GM23338 (cell line): ENCODE measurements at regions not wholly inside any gene's neighbourhood (a gene's known extent, or its start where the extent isn't known, plus 50 kb on each side); places are given as distances from the start of the nearest gene placed in this dataset.

ENCODE experiments used
- ATAC-seq: fragments of 200-7000 bp; cut with Tn5 transposase; 3 replicates; pipeline ENCODE4 v1.9.1; 2020
- DNase-seq: peaks from one replicate; pipeline ENCODE4 v3.0.0-alpha.2; 2015; ENCODE audit warnings: low spot score
- H2AFZ ChIP-seq: fragments of 200-600 bp; sonication (generic); 2 replicates; pipeline ENCODE4 v1.8.0; 2016; ENCODE audit warnings: antibody characterized with exemption, mild to moderate bottlenecking, moderate library complexity
- H3F3A ChIP-seq: fragments of 200-600 bp; sonication (generic); replicated peaks from 2 replicates; pipeline ENCODE4 v1.8.0; 2017; ENCODE audit warnings: antibody characterized with exemption, mixed run types, low read depth
- H3K27ac ChIP-seq: fragments of 200-600 bp; sonication (generic); 2 replicates; pipeline ENCODE4 v1.6.1; 2016; ENCODE audit warnings: low read depth
- H3K27me3 ChIP-seq: fragments of 200-600 bp; sonication (generic); 2 replicates; pipeline ENCODE4 v1.8.0; 2016; ENCODE audit warnings: mild to moderate bottlenecking, mixed run types, moderate library complexity; ENCODE audit not compliant: insufficient read depth
- H3K36me3 ChIP-seq: fragments of 200-600 bp; sonication (generic); 2 replicates; pipeline ENCODE4 v1.8.0; 2016; ENCODE audit warnings: mild to moderate bottlenecking; ENCODE audit not compliant: insufficient read depth
- H3K4me1 ChIP-seq: fragments of 200-600 bp; sonication (generic); 2 replicates; pipeline ENCODE4 v1.8.0; 2016; ENCODE audit warnings: mild to moderate bottlenecking, moderate library complexity; ENCODE audit not compliant: insufficient read depth
- H3K4me2 ChIP-seq: fragments of 200-600 bp; sonication (generic); 2 replicates; pipeline ENCODE4 v1.7.1; 2017; ENCODE audit warnings: mixed run types
- H3K4me3 ChIP-seq: fragments of 200-600 bp; sonication (generic); 2 replicates; pipeline ENCODE4 v1.6.1; 2016; ENCODE audit warnings: mixed run types
- H3K79me2 ChIP-seq: fragments of 200-600 bp; sonication (generic); replicated peaks from 2 replicates; pipeline ENCODE4 v1.8.0; 2017; ENCODE audit warnings: mild to moderate bottlenecking; ENCODE audit not compliant: insufficient read depth
- H3K9me2 ChIP-seq: fragments of 200-600 bp; sonication (generic); 2 replicates; pipeline ENCODE4 v1.8.0; 2017; ENCODE audit not compliant: insufficient read depth
- H4K20me1 ChIP-seq: fragments of 200-600 bp; sonication (generic); replicated peaks from 2 replicates; pipeline ENCODE4 v1.8.0; 2017; ENCODE audit warnings: mild to moderate bottlenecking; ENCODE audit not compliant: insufficient read depth
- H3K27ac Mint-ChIP-seq: 2 replicates; pipeline ENCODE4 v1.8.0; 2020; ENCODE audit warnings: inconsistent platforms, mild to moderate bottlenecking, moderate library complexity, mixed read lengths
- H3K27me3 Mint-ChIP-seq: 3 replicates; pipeline ENCODE4 v1.8.0; 2022; ENCODE audit warnings: low read depth, mild to moderate bottlenecking, moderate library complexity, mixed read lengths, inconsistent platforms; ENCODE audit not compliant: insufficient read depth, poor library complexity
- H3K36me3 Mint-ChIP-seq: 3 replicates; pipeline ENCODE4 v1.8.0; 2021; ENCODE audit warnings: low read depth, mild to moderate bottlenecking, inconsistent platforms, moderate library complexity, mixed read lengths
- H3K4me1 Mint-ChIP-seq: 3 replicates; pipeline ENCODE4 v1.8.0; 2020; ENCODE audit warnings: mild to moderate bottlenecking, inconsistent platforms, mixed read lengths
- H3K4me3 Mint-ChIP-seq: 3 replicates; pipeline ENCODE4 v1.8.0; 2021; ENCODE audit warnings: moderate library complexity, mild to moderate bottlenecking, inconsistent platforms, mixed read lengths
- H3K9me3 Mint-ChIP-seq: 3 replicates; pipeline ENCODE4 v1.8.0; 2020; ENCODE audit warnings: moderate library complexity, mild to moderate bottlenecking, inconsistent platforms, mixed read lengths
- CREB1 ChIP-seq: fragments of 250-450 bp; sonication (Bioruptor Pico); IDR thresholded peaks from 2 replicates; pipeline ENCODE4 v1.5.0; 2020; ENCODE audit warnings: low read depth, mild to moderate bottlenecking, moderate library complexity
- EZH2 ChIP-seq: fragments of 200-600 bp; sonication (generic); IDR thresholded peaks from one replicate; pipeline ENCODE4 v1.8.0; 2017; ENCODE audit warnings: antibody characterized with exemption, mild to moderate bottlenecking, low read depth; ENCODE audit not compliant: unreplicated experiment
- EZH2phosphoT487 ChIP-seq: fragments of 200-600 bp; sonication (generic); IDR thresholded peaks from one replicate; pipeline ENCODE4 v1.8.1; 2018; ENCODE audit warnings: antibody characterized with exemption; ENCODE audit not compliant: unreplicated experiment
- JUNB ChIP-seq: IDR thresholded peaks from one replicate; pipeline ENCODE4 v1.6.1; 2016; ENCODE audit warnings: antibody characterized with exemption; ENCODE audit not compliant: unreplicated experiment
- NANOG ChIP-seq: IDR thresholded peaks from 2 replicates; pipeline ENCODE4 v1.6.1; 2016; ENCODE audit warnings: antibody characterized with exemption, borderline replicate concordance
- POLR2AphosphoS5 ChIP-seq: IDR thresholded peaks from 2 replicates; pipeline ENCODE4 v1.6.1; 2016; ENCODE audit warnings: antibody characterized with exemption, low read depth
- STAT1 ChIP-seq: IDR thresholded peaks from one replicate; pipeline ENCODE4 v1.6.1; 2016; ENCODE audit warnings: antibody characterized with exemption; ENCODE audit not compliant: unreplicated experiment
- ZNF114 ChIP-seq: fragments of 250-450 bp; sonication (Bioruptor Pico); IDR thresholded peaks from 2 replicates; pipeline ENCODE4 v1.5.0; 2020; ENCODE audit warnings: mild to moderate bottlenecking, moderate library complexity
- ZNF331 ChIP-seq: fragments of 250-450 bp; sonication (Bioruptor Pico); IDR thresholded peaks from 2 replicates; pipeline ENCODE4 v1.5.0; 2020; ENCODE audit warnings: low read depth, mild to moderate bottlenecking, moderate library complexity
- TF ChIP-seq, protein P1 (sequence below): IDR thresholded peaks from 2 replicates; pipeline ENCODE4 v1.6.1; 2016; ENCODE audit warnings: antibody characterized with exemption
- TF ChIP-seq, protein P2 (sequence below): fragments of 250-450 bp; sonication (Bioruptor Pico); IDR thresholded peaks from 2 replicates; pipeline ENCODE4 v1.5.0; 2020; ENCODE audit warnings: mild to moderate bottlenecking, moderate library complexity
- TF ChIP-seq, protein P3 (sequence below), 2 experiments: fragments of 200-600 bp in 1 of 2; sonication (generic) in 1 of 2; conservative IDR thresholded peaks; 2 replicates each; pipeline versions ENCODE4 v1.5.1 to v1.6.1; 2016 to 2017; ENCODE audit warnings: antibody characterized with exemption in 2 of 2, low read depth in 2 of 2, mild to moderate bottlenecking in 2 of 2, moderate library complexity in 1 of 2
- TF ChIP-seq, protein P4 (sequence below): IDR thresholded peaks from one replicate; pipeline ENCODE4 v1.6.1; 2018; ENCODE audit warnings: antibody characterized with exemption; ENCODE audit not compliant: unreplicated experiment

DNA sequence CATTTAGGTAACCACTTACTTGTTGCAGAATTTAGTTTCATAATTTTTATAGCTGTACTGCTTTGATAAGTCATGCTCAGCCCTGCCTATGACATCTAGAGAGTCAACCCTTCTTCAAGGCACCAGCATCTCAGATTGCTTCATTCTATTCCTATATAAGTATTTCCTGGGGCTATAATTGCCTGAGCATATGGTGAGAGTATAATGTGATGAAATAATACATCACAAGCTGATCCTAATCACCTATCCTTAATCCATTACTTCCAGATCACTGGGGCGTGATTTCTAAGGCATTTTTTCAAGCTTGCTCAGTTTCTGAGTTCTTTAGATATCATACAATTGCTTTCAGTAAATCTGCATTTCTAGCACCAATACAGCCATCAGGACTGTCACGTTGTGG is 200.0 kb upstream of the NPY2R start:
- H3K79me2 ChIP-seq = no peaks in the 10 kb centered on the region
- H3K27ac ChIP-seq = no peak overlapping the region
- no peak for DNase-seq
- H3K9me2 ChIP-seq = no peaks in the 10 kb centered on the region
- Mint-ChIP-seq H3K36me3 (no peaks in the 10 kb centered on the region), H3K27ac (no peak overlapping the region), H3K27me3 (no peaks in the 10 kb centered on the region), H3K4me3 (no peak overlapping the region), H3K9me3 (no peaks in the 10 kb centered on the region), H3K4me1 (peaks cover 7% of the 10 kb centered on the region; the same call in 2 of the 3 replicates)
- H3K4me1 ChIP-seq = peaks cover 5% of the 10 kb centered on the region; the same call in 1 of the 2 replicates
- no peak overlapping the region for H3K4me2 ChIP-seq
- ATAC-seq = no peak
- no peaks in the 10 kb centered on the region for H3F3A ChIP-seq
- no peaks in the 10 kb centered on the region for H3K27me3 ChIP-seq
- no peaks in the 10 kb centered on the region for H3K36me3 ChIP-seq
- no peak overlapping the region for H3K4me3 ChIP-seq
- H2AFZ ChIP-seq = no peak overlapping the region
- TF ChIP-seq STAT1 (no peak), NANOG (no peak), ZNF114 (CRISPR knock-in tag) (no peak), ZNF331 (no peak), EZH2phosphoT487 (no peak), JUNB (no peak), POLR2AphosphoS5 (no peak), EZH2 (no peak), CREB1 (CRISPR knock-in tag) (no peak)
- TF ChIP-seq, protein P1, sequence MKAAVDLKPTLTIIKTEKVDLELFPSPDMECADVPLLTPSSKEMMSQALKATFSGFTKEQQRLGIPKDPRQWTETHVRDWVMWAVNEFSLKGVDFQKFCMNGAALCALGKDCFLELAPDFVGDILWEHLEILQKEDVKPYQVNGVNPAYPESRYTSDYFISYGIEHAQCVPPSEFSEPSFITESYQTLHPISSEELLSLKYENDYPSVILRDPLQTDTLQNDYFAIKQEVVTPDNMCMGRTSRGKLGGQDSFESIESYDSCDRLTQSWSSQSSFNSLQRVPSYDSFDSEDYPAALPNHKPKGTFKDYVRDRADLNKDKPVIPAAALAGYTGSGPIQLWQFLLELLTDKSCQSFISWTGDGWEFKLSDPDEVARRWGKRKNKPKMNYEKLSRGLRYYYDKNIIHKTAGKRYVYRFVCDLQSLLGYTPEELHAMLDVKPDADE = no peak
- TF ChIP-seq, protein P2, sequence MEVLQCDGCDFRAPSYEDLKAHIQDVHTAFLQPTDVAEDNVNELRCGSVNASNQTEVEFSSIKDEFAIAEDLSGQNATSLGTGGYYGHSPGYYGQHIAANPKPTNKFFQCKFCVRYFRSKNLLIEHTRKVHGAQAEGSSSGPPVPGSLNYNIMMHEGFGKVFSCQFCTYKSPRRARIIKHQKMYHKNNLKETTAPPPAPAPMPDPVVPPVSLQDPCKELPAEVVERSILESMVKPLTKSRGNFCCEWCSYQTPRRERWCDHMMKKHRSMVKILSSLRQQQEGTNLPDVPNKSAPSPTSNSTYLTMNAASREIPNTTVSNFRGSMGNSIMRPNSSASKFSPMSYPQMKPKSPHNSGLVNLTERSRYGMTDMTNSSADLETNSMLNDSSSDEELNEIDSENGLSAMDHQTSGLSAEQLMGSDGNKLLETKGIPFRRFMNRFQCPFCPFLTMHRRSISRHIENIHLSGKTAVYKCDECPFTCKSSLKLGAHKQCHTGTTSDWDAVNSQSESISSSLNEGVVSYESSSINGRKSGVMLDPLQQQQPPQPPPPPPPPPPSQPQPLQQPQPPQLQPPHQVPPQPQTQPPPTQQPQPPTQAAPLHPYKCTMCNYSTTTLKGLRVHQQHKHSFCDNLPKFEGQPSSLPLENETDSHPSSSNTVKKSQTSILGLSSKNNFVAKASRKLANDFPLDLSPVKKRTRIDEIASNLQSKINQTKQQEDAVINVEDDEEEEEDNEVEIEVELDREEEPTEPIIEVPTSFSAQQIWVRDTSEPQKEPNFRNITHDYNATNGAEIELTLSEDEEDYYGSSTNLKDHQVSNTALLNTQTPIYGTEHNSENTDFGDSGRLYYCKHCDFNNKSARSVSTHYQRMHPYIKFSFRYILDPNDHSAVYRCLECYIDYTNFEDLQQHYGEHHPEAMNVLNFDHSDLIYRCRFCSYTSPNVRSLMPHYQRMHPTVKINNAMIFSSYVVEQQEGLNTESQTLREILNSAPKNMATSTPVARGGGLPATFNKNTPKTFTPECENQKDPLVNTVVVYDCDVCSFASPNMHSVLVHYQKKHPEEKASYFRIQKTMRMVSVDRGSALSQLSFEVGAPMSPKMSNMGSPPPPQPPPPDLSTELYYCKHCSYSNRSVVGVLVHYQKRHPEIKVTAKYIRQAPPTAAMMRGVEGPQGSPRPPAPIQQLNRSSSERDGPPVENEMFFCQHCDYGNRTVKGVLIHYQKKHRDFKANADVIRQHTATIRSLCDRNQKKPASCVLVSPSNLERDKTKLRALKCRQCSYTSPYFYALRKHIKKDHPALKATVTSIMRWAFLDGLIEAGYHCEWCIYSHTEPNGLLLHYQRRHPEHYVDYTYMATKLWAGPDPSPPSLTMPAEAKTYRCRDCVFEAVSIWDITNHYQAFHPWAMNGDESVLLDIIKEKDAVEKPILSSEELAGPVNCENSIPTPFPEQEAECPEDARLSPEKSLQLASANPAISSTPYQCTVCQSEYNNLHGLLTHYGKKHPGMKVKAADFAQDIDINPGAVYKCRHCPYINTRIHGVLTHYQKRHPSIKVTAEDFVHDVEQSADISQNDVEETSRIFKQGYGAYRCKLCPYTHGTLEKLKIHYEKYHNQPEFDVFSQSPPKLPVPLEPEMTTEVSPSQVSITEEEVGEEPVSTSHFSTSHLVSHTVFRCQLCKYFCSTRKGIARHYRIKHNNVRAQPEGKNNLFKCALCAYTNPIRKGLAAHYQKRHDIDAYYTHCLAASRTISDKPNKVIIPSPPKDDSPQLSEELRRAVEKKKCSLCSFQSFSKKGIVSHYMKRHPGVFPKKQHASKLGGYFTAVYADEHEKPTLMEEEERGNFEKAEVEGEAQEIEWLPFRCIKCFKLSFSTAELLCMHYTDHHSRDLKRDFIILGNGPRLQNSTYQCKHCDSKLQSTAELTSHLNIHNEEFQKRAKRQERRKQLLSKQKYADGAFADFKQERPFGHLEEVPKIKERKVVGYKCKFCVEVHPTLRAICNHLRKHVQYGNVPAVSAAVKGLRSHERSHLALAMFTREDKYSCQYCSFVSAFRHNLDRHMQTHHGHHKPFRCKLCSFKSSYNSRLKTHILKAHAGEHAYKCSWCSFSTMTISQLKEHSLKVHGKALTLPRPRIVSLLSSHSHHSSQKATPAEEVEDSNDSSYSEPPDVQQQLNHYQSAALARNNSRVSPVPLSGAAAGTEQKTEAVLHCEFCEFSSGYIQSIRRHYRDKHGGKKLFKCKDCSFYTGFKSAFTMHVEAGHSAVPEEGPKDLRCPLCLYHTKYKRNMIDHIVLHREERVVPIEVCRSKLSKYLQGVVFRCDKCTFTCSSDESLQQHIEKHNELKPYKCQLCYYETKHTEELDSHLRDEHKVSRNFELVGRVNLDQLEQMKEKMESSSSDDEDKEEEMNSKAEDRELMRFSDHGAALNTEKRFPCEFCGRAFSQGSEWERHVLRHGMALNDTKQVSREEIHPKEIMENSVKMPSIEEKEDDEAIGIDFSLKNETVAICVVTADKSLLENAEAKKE (CRISPR knock-in tag) = no peak
- TF ChIP-seq, protein P3, sequence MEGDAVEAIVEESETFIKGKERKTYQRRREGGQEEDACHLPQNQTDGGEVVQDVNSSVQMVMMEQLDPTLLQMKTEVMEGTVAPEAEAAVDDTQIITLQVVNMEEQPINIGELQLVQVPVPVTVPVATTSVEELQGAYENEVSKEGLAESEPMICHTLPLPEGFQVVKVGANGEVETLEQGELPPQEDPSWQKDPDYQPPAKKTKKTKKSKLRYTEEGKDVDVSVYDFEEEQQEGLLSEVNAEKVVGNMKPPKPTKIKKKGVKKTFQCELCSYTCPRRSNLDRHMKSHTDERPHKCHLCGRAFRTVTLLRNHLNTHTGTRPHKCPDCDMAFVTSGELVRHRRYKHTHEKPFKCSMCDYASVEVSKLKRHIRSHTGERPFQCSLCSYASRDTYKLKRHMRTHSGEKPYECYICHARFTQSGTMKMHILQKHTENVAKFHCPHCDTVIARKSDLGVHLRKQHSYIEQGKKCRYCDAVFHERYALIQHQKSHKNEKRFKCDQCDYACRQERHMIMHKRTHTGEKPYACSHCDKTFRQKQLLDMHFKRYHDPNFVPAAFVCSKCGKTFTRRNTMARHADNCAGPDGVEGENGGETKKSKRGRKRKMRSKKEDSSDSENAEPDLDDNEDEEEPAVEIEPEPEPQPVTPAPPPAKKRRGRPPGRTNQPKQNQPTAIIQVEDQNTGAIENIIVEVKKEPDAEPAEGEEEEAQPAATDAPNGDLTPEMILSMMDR (conservative IDR thresholded peaks at IDR 0.05; ENCODE audit: low read depth in 2 of 2) = no peak
- TF ChIP-seq, protein P4, sequence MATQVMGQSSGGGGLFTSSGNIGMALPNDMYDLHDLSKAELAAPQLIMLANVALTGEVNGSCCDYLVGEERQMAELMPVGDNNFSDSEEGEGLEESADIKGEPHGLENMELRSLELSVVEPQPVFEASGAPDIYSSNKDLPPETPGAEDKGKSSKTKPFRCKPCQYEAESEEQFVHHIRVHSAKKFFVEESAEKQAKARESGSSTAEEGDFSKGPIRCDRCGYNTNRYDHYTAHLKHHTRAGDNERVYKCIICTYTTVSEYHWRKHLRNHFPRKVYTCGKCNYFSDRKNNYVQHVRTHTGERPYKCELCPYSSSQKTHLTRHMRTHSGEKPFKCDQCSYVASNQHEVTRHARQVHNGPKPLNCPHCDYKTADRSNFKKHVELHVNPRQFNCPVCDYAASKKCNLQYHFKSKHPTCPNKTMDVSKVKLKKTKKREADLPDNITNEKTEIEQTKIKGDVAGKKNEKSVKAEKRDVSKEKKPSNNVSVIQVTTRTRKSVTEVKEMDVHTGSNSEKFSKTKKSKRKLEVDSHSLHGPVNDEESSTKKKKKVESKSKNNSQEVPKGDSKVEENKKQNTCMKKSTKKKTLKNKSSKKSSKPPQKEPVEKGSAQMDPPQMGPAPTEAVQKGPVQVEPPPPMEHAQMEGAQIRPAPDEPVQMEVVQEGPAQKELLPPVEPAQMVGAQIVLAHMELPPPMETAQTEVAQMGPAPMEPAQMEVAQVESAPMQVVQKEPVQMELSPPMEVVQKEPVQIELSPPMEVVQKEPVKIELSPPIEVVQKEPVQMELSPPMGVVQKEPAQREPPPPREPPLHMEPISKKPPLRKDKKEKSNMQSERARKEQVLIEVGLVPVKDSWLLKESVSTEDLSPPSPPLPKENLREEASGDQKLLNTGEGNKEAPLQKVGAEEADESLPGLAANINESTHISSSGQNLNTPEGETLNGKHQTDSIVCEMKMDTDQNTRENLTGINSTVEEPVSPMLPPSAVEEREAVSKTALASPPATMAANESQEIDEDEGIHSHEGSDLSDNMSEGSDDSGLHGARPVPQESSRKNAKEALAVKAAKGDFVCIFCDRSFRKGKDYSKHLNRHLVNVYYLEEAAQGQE = no peak
- no peaks in the 10 kb centered on the region for H4K20me1 ChIP-seq
